T-helper 22 cell (primary cell): ENCODE measurements at regions not wholly inside any gene's neighbourhood (a gene's known extent, or its start where the extent isn't known, plus 50 kb on each side); places are given as distances from the start of the nearest gene placed in this dataset.

Source experiments
- DNase-seq: peaks from one replicate; pipeline ENCODE4 v3.0.0-alpha.2; 2020; ENCODE audit warnings: low read depth

- no peak for DNase-seq
Observed at GRCh38 chr2:181114021-181114420, 133.6 kb downstream of the UBE2E3 start.

GRCh38 chr2:181116261-181116660 is 135.9 kb downstream of the UBE2E3 start:
- DNase-seq: no peak

GRCh38 chr2:181117206-181117925 is 137.0 kb downstream of the UBE2E3 start:
- DNase-seq: no peak

- DNase-seq: no peak
Observed at GRCh38 chr2:181120625-181121024, 140.2 kb downstream of the UBE2E3 start.

GRCh38 chr2:181121996-181122395 is 141.6 kb downstream of the UBE2E3 start:
- no peak for DNase-seq

- no peak for DNase-seq
Observed at GRCh38 chr2:181122601-181123000, 142.2 kb downstream of the UBE2E3 start.

GRCh38 chr2:181123798-181124231 is 143.4 kb downstream of the UBE2E3 start:
- DNase-seq: peak; percentile 6

GRCh38 chr2:181124497-181124896 is 144.1 kb downstream of the UBE2E3 start:
- DNase-seq: no peak

GRCh38 chr2:181125359-181125758 is 145.0 kb downstream of the UBE2E3 start:
- no peak for DNase-seq

- DNase-seq: no peak
Observed at GRCh38 chr2:181126311-181126868, 146.0 kb downstream of the UBE2E3 start.

GRCh38 chr2:181128199-181128598 is 147.8 kb downstream of the UBE2E3 start:
- no peak for DNase-seq

GRCh38 chr2:181129364-181130056 is 149.1 kb downstream of the UBE2E3 start:
- DNase-seq: no peak

GRCh38 chr2:181130686-181131085 is 150.3 kb downstream of the UBE2E3 start:
- DNase-seq: no peak

- DNase-seq: no peak
Observed at GRCh38 chr2:181131584-181131983, 151.2 kb downstream of the UBE2E3 start.

- DNase-seq: no peak
Observed at GRCh38 chr2:181138816-181139215, 158.4 kb downstream of the UBE2E3 start.

GRCh38 chr2:181139831-181140230 is 159.4 kb downstream of the UBE2E3 start:
- DNase-seq: no peak

GRCh38 chr2:181140414-181140813 is 160.0 kb downstream of the UBE2E3 start:
- no peak for DNase-seq

GRCh38 chr2:181140928-181141327 is 160.5 kb downstream of the UBE2E3 start:
- no peak for DNase-seq

GRCh38 chr2:181141676-181142075 is 161.3 kb downstream of the UBE2E3 start:
- DNase-seq: no peak

GRCh38 chr2:181142514-181142913 is 162.1 kb downstream of the UBE2E3 start:
- no peak for DNase-seq

GRCh38 chr2:181143790-181144300 is 163.4 kb downstream of the UBE2E3 start:
- no peak for DNase-seq

- no peak for DNase-seq
Observed at GRCh38 chr2:181145645-181146044, 165.2 kb downstream of the UBE2E3 start.

GRCh38 chr2:181146171-181146570 is 165.8 kb downstream of the UBE2E3 start:
- DNase-seq: no peak
